Kidney (tissue), 13 donors: ENCODE measurements at regions not wholly inside any gene's neighbourhood (a gene's known extent, or its start where the extent isn't known, plus 50 kb on each side); places are given as distances from the start of the nearest gene placed in this dataset.

Source experiments
- DNase-seq, 5 donors: peaks; one replicate each; pipeline ENCODE4 v3.0.0-alpha.2; 2013 to 2020
- FAIRE-seq: peaks from 2 replicates; lab custom pipeline; 2012; peaks lifted over from hg19 to GRCh38; lab: Jason Lieb, UNC
- H3K27ac ChIP-seq, 2 donors: one replicate each; pipeline ENCODE4 v1.7.0; 2013; ENCODE audit warnings: low read depth in 2 of 2, low read length in 2 of 2, inconsistent platforms in 1 of 2
- H3K27me3 ChIP-seq: one replicate; pipeline ENCODE4 v1.7.1; 2013; ENCODE audit warnings: low read length, inconsistent platforms; ENCODE audit not compliant: control insufficient read depth, insufficient read depth
- H3K36me3 ChIP-seq, 3 donors: one replicate each; pipeline versions ENCODE4 v1.7.0 to v1.7.1; 2013; ENCODE audit warnings: low read length in 3 of 3, control low read depth in 1 of 3, inconsistent platforms in 1 of 3; ENCODE audit not compliant: insufficient read depth in 3 of 3, control insufficient read depth in 2 of 3
- H3K4me1 ChIP-seq, 3 donors: one replicate each; pipeline versions ENCODE4 v1.7.0 to v1.7.1; 2013; ENCODE audit warnings: low read length in 3 of 3, inconsistent platforms in 1 of 3, low read depth in 1 of 3; ENCODE audit not compliant: control insufficient read depth in 2 of 3, insufficient read depth in 2 of 3
- H3K4me3 ChIP-seq, 3 donors: one replicate each; pipeline versions ENCODE4 v1.7.0 to v1.8.1; 2013; ENCODE audit warnings: low read length in 3 of 3, control low read depth in 1 of 3, inconsistent platforms in 1 of 3
- H3K9ac ChIP-seq, 3 donors: one replicate each; pipeline versions ENCODE4 v1.7.0 to v1.7.1; 2013; ENCODE audit warnings: low read length in 3 of 3, control low read depth in 1 of 3, inconsistent platforms in 1 of 3
- H3K9me3 ChIP-seq, 3 donors: one replicate each; pipeline versions ENCODE4 v1.7.0 to v1.7.1; 2013; ENCODE audit warnings: low read length in 3 of 3, control low read depth in 1 of 3, inconsistent platforms in 1 of 3; ENCODE audit not compliant: control insufficient read depth in 2 of 3, insufficient read depth in 1 of 3
- intact Hi-C: fragments of 100-400 bp; cut with DNase I; formaldehyde crosslinking; loops from one replicate; pipeline ENCODE4 v1.11.1; 2022
- TF ChIP-seq, protein P1 (sequence below): IDR thresholded peaks from 3 replicates; pipeline ENCODE4 v1.5.1; 2012; ENCODE audit warnings: mild to moderate bottlenecking, moderate library complexity, borderline replicate concordance; ENCODE audit not compliant: insufficient read depth; ENCODE audit errors: extremely low read depth
- donor health status: control.
- donor health status: control.
- donor health status: control.
- donor health status: control.
- donor health status: control.
- donor health status: DM: yes; HTN: yes; CAD: no.
- donor health status: Normal renal cell carcinoma (clear cell type).

DNA sequence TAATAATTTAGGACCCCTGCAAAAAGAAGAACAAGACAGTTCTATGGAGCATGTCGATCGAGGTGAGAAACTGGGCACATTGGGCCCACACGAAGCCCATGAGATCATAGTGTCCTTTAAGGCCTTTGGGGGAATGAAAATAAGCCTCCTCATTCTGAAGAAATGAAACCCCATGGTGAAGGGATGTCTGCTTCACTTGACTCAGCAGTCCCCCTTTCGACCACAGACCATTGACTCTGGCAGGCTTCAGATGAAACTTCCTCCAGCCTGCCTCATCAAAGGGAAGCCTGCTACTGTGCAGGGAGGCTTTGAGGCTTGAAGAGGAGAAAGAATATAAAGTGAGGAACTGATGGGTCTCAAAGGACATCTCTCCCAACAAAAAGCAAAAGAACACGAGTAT, 144.2 kb upstream of the FBXL4 start:
- H3K27me3 ChIP-seq, result no peaks in the 10 kb centered on the region
- DNase-seq (no peak), FAIRE-seq (no peak)
- no peak overlapping the region for H3K4me3 ChIP-seq
- intact Hi-C loops, result no loop called here
- no peaks in the 10 kb centered on the region for H3K36me3 ChIP-seq
- TF ChIP-seq, protein P1, sequence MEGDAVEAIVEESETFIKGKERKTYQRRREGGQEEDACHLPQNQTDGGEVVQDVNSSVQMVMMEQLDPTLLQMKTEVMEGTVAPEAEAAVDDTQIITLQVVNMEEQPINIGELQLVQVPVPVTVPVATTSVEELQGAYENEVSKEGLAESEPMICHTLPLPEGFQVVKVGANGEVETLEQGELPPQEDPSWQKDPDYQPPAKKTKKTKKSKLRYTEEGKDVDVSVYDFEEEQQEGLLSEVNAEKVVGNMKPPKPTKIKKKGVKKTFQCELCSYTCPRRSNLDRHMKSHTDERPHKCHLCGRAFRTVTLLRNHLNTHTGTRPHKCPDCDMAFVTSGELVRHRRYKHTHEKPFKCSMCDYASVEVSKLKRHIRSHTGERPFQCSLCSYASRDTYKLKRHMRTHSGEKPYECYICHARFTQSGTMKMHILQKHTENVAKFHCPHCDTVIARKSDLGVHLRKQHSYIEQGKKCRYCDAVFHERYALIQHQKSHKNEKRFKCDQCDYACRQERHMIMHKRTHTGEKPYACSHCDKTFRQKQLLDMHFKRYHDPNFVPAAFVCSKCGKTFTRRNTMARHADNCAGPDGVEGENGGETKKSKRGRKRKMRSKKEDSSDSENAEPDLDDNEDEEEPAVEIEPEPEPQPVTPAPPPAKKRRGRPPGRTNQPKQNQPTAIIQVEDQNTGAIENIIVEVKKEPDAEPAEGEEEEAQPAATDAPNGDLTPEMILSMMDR, result no peak
- H3K27ac ChIP-seq, result no peak overlapping the region
- no peaks in the 10 kb centered on the region for H3K9me3 ChIP-seq
- no peak overlapping the region for H3K9ac ChIP-seq
- H3K4me1 ChIP-seq, result no peaks in the 10 kb centered on the region

DNA sequence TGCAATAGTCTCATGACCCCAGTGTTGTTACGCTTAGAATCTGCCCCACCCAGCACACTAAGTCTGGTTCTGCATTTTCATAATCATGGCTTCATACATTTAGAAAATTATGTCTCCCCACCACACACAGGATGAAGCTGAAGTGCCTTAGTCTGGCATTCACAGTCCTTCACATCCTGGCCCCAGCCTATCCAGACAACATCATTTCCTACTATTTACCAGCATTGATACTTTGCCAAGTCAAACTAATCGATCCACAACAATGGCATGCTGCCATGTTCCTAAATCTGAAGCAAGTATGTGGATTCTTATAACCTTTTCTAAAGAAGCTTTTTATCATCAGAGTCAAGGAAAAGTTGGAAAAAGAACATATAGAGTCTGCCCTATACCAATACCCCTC, 132.4 kb upstream of the FBXL4 start:
- Histone ChIP-seq H3K4me1 (no peaks in the 10 kb centered on the region), H3K9me3 (no peaks in the 10 kb centered on the region), H3K36me3 (no peaks in the 10 kb centered on the region), H3K4me3 (no peak overlapping the region), H3K27me3 (no peaks in the 10 kb centered on the region), H3K9ac (no peak overlapping the region), H3K27ac (no peak overlapping the region)
- FAIRE-seq, result no peak
- intact Hi-C loops, result no loop called here
- no peak for DNase-seq
- TF ChIP-seq, protein P1, result no peak

DNA sequence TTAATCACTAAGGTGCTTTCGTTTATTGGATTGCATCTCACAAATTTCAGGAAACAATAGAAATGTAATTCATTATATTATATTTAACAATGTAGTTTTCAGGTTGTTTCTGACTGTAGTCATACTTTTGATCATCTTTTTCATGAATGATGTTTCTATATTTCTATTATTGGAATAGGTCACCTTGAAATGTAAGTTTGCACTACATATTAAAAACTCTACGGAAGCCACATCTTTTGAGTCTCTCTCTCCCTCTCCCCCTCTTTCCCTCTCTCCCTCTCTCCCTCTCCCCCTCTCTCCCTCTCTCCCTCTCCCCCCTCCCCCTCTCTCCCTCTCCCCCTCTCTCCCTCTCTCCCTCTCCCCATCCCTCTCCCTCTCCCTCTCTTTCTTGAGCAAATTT, 131.3 kb upstream of the FBXL4 start:
- TF ChIP-seq, protein P1, result no peak
- no peaks in the 10 kb centered on the region for H3K9me3 ChIP-seq
- H3K4me3 ChIP-seq, result no peak overlapping the region
- DNase-seq (no peak), FAIRE-seq (no peak)
- no peaks in the 10 kb centered on the region for H3K36me3 ChIP-seq
- H3K9ac ChIP-seq, result no peak overlapping the region
- intact Hi-C loops, result no loop called here
- no peak overlapping the region for H3K27ac ChIP-seq
- H3K4me1 ChIP-seq, result no peaks in the 10 kb centered on the region
- no peaks in the 10 kb centered on the region for H3K27me3 ChIP-seq

DNA sequence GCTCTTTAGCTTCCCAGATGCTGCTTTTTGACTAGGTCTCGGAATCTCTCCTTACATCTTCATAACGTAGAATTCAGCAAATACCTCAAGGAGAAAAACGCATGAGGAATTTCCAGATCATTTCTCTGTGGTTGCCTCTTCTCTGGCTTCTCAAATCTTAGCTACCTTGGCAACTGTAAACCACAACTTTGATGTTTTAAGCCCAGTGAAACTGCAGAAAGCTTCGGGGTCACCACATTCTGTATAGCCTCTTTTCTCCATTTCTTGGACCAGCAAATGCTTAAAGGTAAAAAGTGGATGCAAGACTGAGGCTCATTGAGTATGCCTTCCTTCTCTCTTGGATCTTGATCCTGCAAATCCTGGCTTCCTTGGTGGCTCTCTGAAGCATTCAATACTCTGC, 125.5 kb upstream of the FBXL4 start:
- intact Hi-C loops, result no loop called here
- Histone ChIP-seq H3K36me3 (no peaks in the 10 kb centered on the region), H3K9me3 (no peaks in the 10 kb centered on the region), H3K27me3 (no peaks in the 10 kb centered on the region), H3K9ac (no peak overlapping the region), H3K4me1 (no peaks in the 10 kb centered on the region), H3K27ac (no peak overlapping the region), H3K4me3 (no peak overlapping the region)
- FAIRE-seq (no peak), DNase-seq (no peak)
- TF ChIP-seq, protein P1, result no peak
